HEK293 (cell line): ENCODE measurements at regions not wholly inside any gene's neighbourhood (a gene's known extent, or its start where the extent isn't known, plus 50 kb on each side); places are given as distances from the start of the nearest gene placed in this dataset.

Experiments used
- CTCF ChIA-PET: fragments of 350-600 bp; formaldehyde crosslinking; extraction: SDS; loops from one replicate; lab custom pipeline; 2021; ENCODE audit warnings: antibody characterized with exemption; lab: Yijun Ruan, JAX
- POLR2A ChIA-PET: fragments of 300-600 bp; formaldehyde crosslinking; extraction: SDS; loops from one replicate; lab custom pipeline; 2020; ENCODE audit warnings: antibody characterized with exemption, inconsistent platforms; lab: Yijun Ruan, JAX
- H3K27ac ChIP-seq: fragments of 200-500 bp; sonication (Bioruptor generic); 2 replicates; pipeline ENCODE4 v1.5.1; 2014; ENCODE audit warnings: low read depth, low read length, control low read depth, inconsistent platforms; ENCODE audit errors: extremely low read depth
- H3K36me3 ChIP-seq, 2 experiments: fragments of 200-500 bp in 1 of 2; sonication (Bioruptor generic) in 1 of 2; 1 replicate in 1 of 2; 2 replicates in 1 of 2; pipeline ENCODE4 v1.5.1; 2014 to 2017; ENCODE audit warnings: inconsistent platforms in 2 of 2, low read length in 2 of 2; ENCODE audit not compliant: control insufficient read depth in 2 of 2, insufficient read depth in 1 of 2
- H3K4me1 ChIP-seq: fragments of 200-500 bp; sonication (Bioruptor generic); 2 replicates; pipeline ENCODE4 v1.5.1; 2014; ENCODE audit warnings: mild to moderate bottlenecking, low read length, inconsistent platforms; ENCODE audit not compliant: control insufficient read depth, insufficient read depth
- H3K4me3 ChIP-seq: 2 replicates; pipeline ENCODE4 v1.5.1; 2011; ENCODE audit warnings: low read depth, mild to moderate bottlenecking, control low read depth, low read length, moderate library complexity
- H3K9me3 ChIP-seq: fragments of 200-500 bp; sonication (Bioruptor generic); 2 replicates; pipeline ENCODE4 v1.5.1; 2014; ENCODE audit warnings: low read depth, low read length, inconsistent platforms; ENCODE audit not compliant: control insufficient read depth, insufficient read depth
- AEBP2 ChIP-seq: fragments of 450-650 bp; formaldehyde crosslinking; IDR thresholded peaks from 2 replicates; pipeline ENCODE4 v1.5.1; 2016; ENCODE audit warnings: missing biosample characterization, missing genetic modification characterization, borderline replicate concordance
- BCL6B ChIP-seq: fragments of 450-650 bp; formaldehyde crosslinking; IDR thresholded peaks from 2 replicates; pipeline ENCODE4 v1.5.1; 2017; ENCODE audit warnings: missing biosample characterization, missing genetic modification characterization
- HOXD13 ChIP-seq: sonication (generic); formaldehyde crosslinking; IDR thresholded peaks from 2 replicates; pipeline ENCODE4 v1.8.0; 2022; ENCODE audit warnings: missing genetic modification reagents, borderline replicate concordance
- KLF1 ChIP-seq: fragments of 450-650 bp; formaldehyde crosslinking; IDR thresholded peaks from 2 replicates; pipeline ENCODE4 v1.5.1; 2016; ENCODE audit warnings: missing biosample characterization, missing genetic modification characterization
- PRDM1 ChIP-seq: fragments of 450-650 bp; formaldehyde crosslinking; IDR thresholded peaks from 2 replicates; pipeline ENCODE4; 2016; ENCODE audit warnings: missing biosample characterization, missing genetic modification characterization
- SETDB1 ChIP-seq: IDR thresholded peaks from one replicate; pipeline ENCODE4 v1.6.1; 2017; ENCODE audit warnings: mild to moderate bottlenecking, low read length, moderate library complexity, mixed read lengths; ENCODE audit not compliant: insufficient read length
- TRIM28 ChIP-seq: IDR thresholded peaks from 2 replicates; pipeline ENCODE4 v1.6.1; 2011; ENCODE audit warnings: low read length, control low read depth, borderline replicate concordance
- ZBTB48 ChIP-seq: fragments of 450-650 bp; formaldehyde crosslinking; IDR thresholded peaks from 2 replicates; pipeline ENCODE4 v1.5.1; 2016; ENCODE audit warnings: missing biosample characterization, missing genetic modification characterization
- ZFP41 ChIP-seq: fragments of 450-650 bp; formaldehyde crosslinking; IDR thresholded peaks from 2 replicates; pipeline ENCODE4 v1.5.1; 2016; ENCODE audit warnings: missing biosample characterization, missing genetic modification characterization, borderline replicate concordance
- ZNF140 ChIP-seq: fragments of 450-650 bp; formaldehyde crosslinking; IDR thresholded peaks from 2 replicates; pipeline ENCODE4 v1.5.1; 2016; ENCODE audit warnings: missing biosample characterization, missing genetic modification characterization
- ZNF19 ChIP-seq: fragments of 450-650 bp; formaldehyde crosslinking; IDR thresholded peaks from 2 replicates; pipeline ENCODE4; 2016; ENCODE audit warnings: missing biosample characterization, missing genetic modification characterization, low read depth
- ZNF248 ChIP-seq: fragments of 450-650 bp; formaldehyde crosslinking; IDR thresholded peaks from 2 replicates; pipeline ENCODE4 v1.5.1; 2017; ENCODE audit warnings: missing biosample characterization, missing genetic modification characterization
- ZNF561 ChIP-seq: fragments of 450-650 bp; IDR thresholded peaks from 2 replicates; pipeline ENCODE4 v1.5.1; 2018; ENCODE audit warnings: missing biosample characterization, missing genetic modification characterization, borderline replicate concordance
- ZNF626 ChIP-seq: fragments of 450-650 bp; sonication (Bioruptor Pico); formaldehyde crosslinking; IDR thresholded peaks from 2 replicates; pipeline ENCODE4 v1.5.1; 2018; ENCODE audit warnings: missing biosample characterization, missing genetic modification characterization, inconsistent platforms
- ZSCAN23 ChIP-seq: fragments of 450-650 bp; formaldehyde crosslinking; IDR thresholded peaks from 2 replicates; pipeline ENCODE4 v1.5.1; 2016; ENCODE audit warnings: missing biosample characterization, missing genetic modification characterization
- TF ChIP-seq, protein P1 (sequence below): fragments of 450-650 bp; formaldehyde crosslinking; IDR thresholded peaks from 2 replicates; pipeline ENCODE4 v1.5.1; 2017; ENCODE audit warnings: missing biosample characterization, missing genetic modification characterization
- TF ChIP-seq, protein P2 (sequence below): fragments of 450-650 bp; IDR thresholded peaks from 2 replicates; pipeline ENCODE4 v1.5.1; 2018; ENCODE audit warnings: missing biosample characterization, missing genetic modification characterization
- TF ChIP-seq, protein P3 (sequence below): fragments of 450-650 bp; formaldehyde crosslinking; IDR thresholded peaks from 2 replicates; pipeline ENCODE4 v1.5.1; 2016; ENCODE audit warnings: missing biosample characterization, missing genetic modification characterization, low read depth
- TF ChIP-seq, protein P4 (sequence below): fragments of 450-650 bp; formaldehyde crosslinking; IDR thresholded peaks from 2 replicates; pipeline ENCODE4; 2016; ENCODE audit warnings: missing biosample characterization, missing genetic modification characterization
- TF ChIP-seq, protein P5 (sequence below): fragments of 450-650 bp; formaldehyde crosslinking; IDR thresholded peaks from 2 replicates; pipeline ENCODE4 v1.5.1; 2016; ENCODE audit warnings: missing biosample characterization, missing genetic modification characterization

DNA sequence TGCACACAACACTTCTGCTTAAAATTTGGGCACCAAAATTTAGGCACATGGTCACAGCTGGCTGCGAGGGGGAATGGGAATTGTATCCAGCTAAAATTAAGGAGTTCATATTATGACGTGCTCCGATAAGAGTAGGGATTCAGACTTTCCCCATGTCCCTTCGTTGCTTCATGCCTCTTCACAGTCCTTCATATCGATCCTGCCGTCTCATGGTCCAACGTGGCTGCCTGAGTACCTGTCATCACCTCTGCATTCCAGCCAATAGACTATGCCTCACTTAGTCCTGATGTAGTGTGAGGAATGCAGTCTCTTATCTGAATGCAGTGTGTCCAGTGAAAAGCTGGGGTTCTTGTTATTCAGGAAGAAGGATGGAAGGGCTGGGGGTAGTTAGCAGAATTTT is 108.6 kb downstream of the SIK1 start:
- H3K4me3 ChIP-seq = no peak overlapping the region
- ChIA-PET POLR2A (interaction anchor here (0.9 kb wide), 1 partner anchor 31 kb away, joined by 3 read pairs; no protein-coding TSS in a partner anchor), CTCF (interaction anchor here (1.0 to 1.7 kb wide), 2 partner anchors 17 to 23 kb away, joined by 3 to 4 read pairs; no protein-coding TSS in a partner anchor)
- H3K9me3 ChIP-seq = no peaks in the 10 kb centered on the region; the same call in 1 of the 2 replicates
- no peak for TF ChIP-seq ZFP41 (tag by site-specific recombination)
- TF ChIP-seq TRIM28 = peak; percentile 69; the same call in 1 of the 2 replicates
- TF ChIP-seq SETDB1 = peak; percentile 71
- TF ChIP-seq, protein P1, sequence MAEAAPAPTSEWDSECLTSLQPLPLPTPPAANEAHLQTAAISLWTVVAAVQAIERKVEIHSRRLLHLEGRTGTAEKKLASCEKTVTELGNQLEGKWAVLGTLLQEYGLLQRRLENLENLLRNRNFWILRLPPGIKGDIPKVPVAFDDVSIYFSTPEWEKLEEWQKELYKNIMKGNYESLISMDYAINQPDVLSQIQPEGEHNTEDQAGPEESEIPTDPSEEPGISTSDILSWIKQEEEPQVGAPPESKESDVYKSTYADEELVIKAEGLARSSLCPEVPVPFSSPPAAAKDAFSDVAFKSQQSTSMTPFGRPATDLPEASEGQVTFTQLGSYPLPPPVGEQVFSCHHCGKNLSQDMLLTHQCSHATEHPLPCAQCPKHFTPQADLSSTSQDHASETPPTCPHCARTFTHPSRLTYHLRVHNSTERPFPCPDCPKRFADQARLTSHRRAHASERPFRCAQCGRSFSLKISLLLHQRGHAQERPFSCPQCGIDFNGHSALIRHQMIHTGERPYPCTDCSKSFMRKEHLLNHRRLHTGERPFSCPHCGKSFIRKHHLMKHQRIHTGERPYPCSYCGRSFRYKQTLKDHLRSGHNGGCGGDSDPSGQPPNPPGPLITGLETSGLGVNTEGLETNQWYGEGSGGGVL (tag by site-specific recombination) = no peak
- TF ChIP-seq, protein P2, sequence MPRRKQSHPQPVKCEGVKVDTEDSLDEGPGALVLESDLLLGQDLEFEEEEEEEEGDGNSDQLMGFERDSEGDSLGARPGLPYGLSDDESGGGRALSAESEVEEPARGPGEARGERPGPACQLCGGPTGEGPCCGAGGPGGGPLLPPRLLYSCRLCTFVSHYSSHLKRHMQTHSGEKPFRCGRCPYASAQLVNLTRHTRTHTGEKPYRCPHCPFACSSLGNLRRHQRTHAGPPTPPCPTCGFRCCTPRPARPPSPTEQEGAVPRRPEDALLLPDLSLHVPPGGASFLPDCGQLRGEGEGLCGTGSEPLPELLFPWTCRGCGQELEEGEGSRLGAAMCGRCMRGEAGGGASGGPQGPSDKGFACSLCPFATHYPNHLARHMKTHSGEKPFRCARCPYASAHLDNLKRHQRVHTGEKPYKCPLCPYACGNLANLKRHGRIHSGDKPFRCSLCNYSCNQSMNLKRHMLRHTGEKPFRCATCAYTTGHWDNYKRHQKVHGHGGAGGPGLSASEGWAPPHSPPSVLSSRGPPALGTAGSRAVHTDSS (tag by site-specific recombination) = no peak
- TF ChIP-seq, protein P3, sequence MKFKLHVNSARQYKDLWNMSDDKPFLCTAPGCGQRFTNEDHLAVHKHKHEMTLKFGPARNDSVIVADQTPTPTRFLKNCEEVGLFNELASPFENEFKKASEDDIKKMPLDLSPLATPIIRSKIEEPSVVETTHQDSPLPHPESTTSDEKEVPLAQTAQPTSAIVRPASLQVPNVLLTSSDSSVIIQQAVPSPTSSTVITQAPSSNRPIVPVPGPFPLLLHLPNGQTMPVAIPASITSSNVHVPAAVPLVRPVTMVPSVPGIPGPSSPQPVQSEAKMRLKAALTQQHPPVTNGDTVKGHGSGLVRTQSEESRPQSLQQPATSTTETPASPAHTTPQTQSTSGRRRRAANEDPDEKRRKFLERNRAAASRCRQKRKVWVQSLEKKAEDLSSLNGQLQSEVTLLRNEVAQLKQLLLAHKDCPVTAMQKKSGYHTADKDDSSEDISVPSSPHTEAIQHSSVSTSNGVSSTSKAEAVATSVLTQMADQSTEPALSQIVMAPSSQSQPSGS (tag by site-specific recombination) = no peak
- no peak for TF ChIP-seq HOXD13 (CRISPR knock-in tag)
- TF ChIP-seq AEBP2 (tag by site-specific recombination) = no peak
- H3K36me3 ChIP-seq = no peaks in the 10 kb centered on the region
- no peak overlapping the region for H3K27ac ChIP-seq
- no peaks in the 10 kb centered on the region; the same call in 1 of the 2 replicates for H3K4me1 ChIP-seq

GRCh38 chr21:43317959-43318358 is 109.0 kb downstream of the SIK1 start:
- no peaks in the 10 kb centered on the region for H3K36me3 ChIP-seq
- POLR2A ChIA-PET = no interaction called here
- TF ChIP-seq BCL6B (tag by site-specific recombination) (no peak), ZNF561 (tag by site-specific recombination) (no peak), ZNF140 (tag by site-specific recombination) (no peak), ZSCAN23 (tag by site-specific recombination) (no peak), KLF1 (tag by site-specific recombination) (no peak), ZNF248 (no peak), PRDM1 (tag by site-specific recombination) (no peak), ZBTB48 (no peak), ZNF626 (tag by site-specific recombination) (no peak), ZNF19 (tag by site-specific recombination) (no peak)
- TF ChIP-seq, protein P4, sequence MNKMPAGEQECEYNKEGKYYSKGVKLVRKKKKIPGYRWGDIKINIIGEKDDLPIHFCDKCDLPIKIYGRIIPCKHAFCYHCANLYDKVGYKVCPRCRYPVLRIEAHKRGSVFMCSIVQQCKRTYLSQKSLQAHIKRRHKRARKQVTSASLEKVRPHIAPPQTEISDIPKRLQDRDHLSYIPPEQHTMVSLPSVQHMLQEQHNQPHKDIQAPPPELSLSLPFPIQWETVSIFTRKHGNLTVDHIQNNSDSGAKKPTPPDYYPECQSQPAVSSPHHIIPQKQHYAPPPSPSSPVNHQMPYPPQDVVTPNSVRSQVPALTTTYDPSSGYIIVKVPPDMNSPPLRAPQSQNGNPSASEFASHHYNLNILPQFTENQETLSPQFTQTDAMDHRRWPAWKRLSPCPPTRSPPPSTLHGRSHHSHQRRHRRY = no peak
- TF ChIP-seq, protein P5, sequence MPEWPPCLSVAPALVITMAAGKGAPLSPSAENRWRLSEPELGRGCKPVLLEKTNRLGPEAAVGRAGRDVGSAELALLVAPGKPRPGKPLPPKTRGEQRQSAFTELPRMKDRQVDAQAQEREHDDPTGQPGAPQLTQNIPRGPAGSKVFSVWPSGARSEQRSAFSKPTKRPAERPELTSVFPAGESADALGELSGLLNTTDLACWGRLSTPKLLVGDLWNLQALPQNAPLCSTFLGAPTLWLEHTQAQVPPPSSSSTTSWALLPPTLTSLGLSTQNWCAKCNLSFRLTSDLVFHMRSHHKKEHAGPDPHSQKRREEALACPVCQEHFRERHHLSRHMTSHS (tag by site-specific recombination) = no peak
- TF ChIP-seq, protein P2 (tag by site-specific recombination) = no peak

More at GRCh38 chr21:43317959-43318358, 109.0 kb downstream of the SIK1 start:
- CTCF ChIA-PET = interaction anchor here (1.0 to 1.7 kb wide), 2 partner anchors 17 to 24 kb away, joined by 3 to 4 read pairs; no protein-coding TSS in a partner anchor
- Histone ChIP-seq H3K9me3 (no peaks in the 10 kb centered on the region; the same call in 1 of the 2 replicates), H3K4me3 (no peak overlapping the region), H3K27ac (no peak overlapping the region), H3K4me1 (no peaks in the 10 kb centered on the region; the same call in 1 of the 2 replicates)
